NB4 (cell line): ENCODE measurements at regions not wholly inside any gene's neighbourhood (a gene's known extent, or its start where the extent isn't known, plus 50 kb on each side); places are given as distances from the start of the nearest gene placed in this dataset.

Experiments used
- DNase-seq: peaks from one replicate; pipeline ENCODE4 v3.0.0; 2010; ENCODE audit warnings: low read depth
- H3K4me3 ChIP-seq: one replicate; pipeline ENCODE4 v1.5.1; 2011; ENCODE audit warnings: mild to moderate bottlenecking, low read depth, low read length, moderate library complexity
- CTCF ChIP-seq: IDR thresholded peaks from one replicate; pipeline ENCODE4 v1.5.1; 2012; ENCODE audit warnings: low read depth, low read length
- MAX ChIP-seq: IDR thresholded peaks from 2 replicates; pipeline ENCODE4 v1.6.1; 2011; ENCODE audit warnings: low read depth, low read length
- MYC ChIP-seq: IDR thresholded peaks from 2 replicates; pipeline ENCODE4 v1.6.1; 2011; ENCODE audit warnings: low read depth, low read length
- POLR2A ChIP-seq: IDR thresholded peaks from 2 replicates; pipeline ENCODE4 v1.6.1; 2011; ENCODE audit warnings: mild to moderate bottlenecking; ENCODE audit not compliant: insufficient read length; ENCODE audit errors: extremely low read depth

GRCh38 chr11:130778705-130779104 is 137.6 kb downstream of the SNX19 start:
- H3K4me3 ChIP-seq, result no peak overlapping the region
- no peak for TF ChIP-seq POLR2A
- no peak for DNase-seq

GRCh38 chr11:130779267-130779666 is 137.0 kb downstream of the SNX19 start:
- H3K4me3 ChIP-seq, result no peak overlapping the region
- no peak for DNase-seq
- TF ChIP-seq MAX, result no peak
- no peak for TF ChIP-seq POLR2A
- TF ChIP-seq CTCF, result no peak
- TF ChIP-seq MYC, result no peak

- H3K4me3 ChIP-seq, result no peak overlapping the region
- TF ChIP-seq POLR2A, result no peak
- no peak for TF ChIP-seq MAX
- TF ChIP-seq CTCF, result no peak
- no peak for TF ChIP-seq MYC
- DNase-seq, result no peak
These were observed 136.3 kb downstream of the SNX19 start for GRCh38 chr11:130779943-130780342.

GRCh38 chr11:130780437-130780836 is 135.8 kb downstream of the SNX19 start:
- DNase-seq, result no peak
- H3K4me3 ChIP-seq, result no peak overlapping the region
- no peak for TF ChIP-seq CTCF
- TF ChIP-seq POLR2A, result no peak
- TF ChIP-seq MYC, result no peak
- no peak for TF ChIP-seq MAX

- no peak for DNase-seq
- no peak overlapping the region for H3K4me3 ChIP-seq
- no peak for TF ChIP-seq CTCF
These were observed 134.3 kb downstream of the SNX19 start for GRCh38 chr11:130781931-130782330.

DNA sequence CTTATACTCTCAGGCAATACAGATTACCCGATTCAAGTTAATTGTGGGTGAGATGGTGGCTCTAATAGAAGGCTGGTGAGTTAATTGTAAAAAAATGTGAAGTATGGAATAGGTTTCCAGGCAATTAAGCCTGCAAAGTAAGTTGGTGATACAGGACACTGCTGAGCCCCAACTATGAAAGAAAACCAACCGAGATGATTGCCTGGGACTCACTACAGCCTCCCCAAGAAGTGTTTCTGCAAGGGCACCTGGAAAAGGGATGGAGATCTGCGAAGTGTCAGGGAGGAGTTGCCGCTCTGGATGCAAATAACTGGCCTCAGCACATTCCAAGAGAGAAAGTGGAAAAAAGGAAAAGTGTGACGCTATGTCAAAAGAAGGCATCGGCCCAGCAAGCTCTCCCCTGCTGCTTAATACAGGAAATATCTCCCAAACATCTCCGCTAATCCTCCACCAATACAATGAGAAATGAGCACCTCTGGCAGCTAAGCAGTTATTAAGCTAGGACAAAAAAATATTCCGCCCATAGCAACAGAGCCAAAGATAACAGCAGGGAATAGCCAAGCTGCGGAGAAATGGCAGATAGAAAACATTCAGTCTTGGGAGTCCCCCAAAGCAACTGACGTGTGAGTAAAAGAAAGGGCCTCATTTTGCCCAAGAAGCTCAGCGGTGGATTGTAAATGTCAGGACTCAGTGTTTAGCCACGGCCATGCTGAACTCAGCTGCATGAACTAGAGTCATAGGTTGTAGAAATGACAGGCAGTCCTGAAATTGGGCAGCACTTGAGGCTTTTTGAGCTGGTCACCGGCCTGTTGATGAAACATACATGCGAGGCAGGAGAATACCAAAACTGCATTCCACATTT is 133.7 kb downstream of the SNX19 start:
- no peak overlapping the region for H3K4me3 ChIP-seq
- no peak for DNase-seq
- no peak for TF ChIP-seq CTCF
- TF ChIP-seq MAX, result no peak
- TF ChIP-seq POLR2A, result no peak
